Endothelial cell of umbilical vein (primary cell): ENCODE measurements at regions not wholly inside any gene's neighbourhood (a gene's known extent, or its start where the extent isn't known, plus 50 kb on each side); places are given as distances from the start of the nearest gene placed in this dataset.

ENCODE experiments used
- BruUV-seq: library from RNA; stranded (reverse); fragments of 400-500 nt; replicated peaks from 2 replicates; lab custom pipeline; 2021; lab: Mats Ljungman, UMichigan
- CTCF ChIA-PET: fragments of 300-600, 350-600 bp; sonication (Branson Sonifier 250); formaldehyde crosslinking; loops from one replicate; lab custom pipeline; 2021; ENCODE audit warnings: antibody characterized with exemption, inconsistent platforms; lab: Charles Lee
- POLR2A ChIA-PET: fragments of 300-600, 350-600 bp; sonication (Branson Sonifier 250); formaldehyde crosslinking; loops from one replicate; lab custom pipeline; 2021; ENCODE audit warnings: antibody characterized with exemption, inconsistent platforms; lab: Charles Lee
- DNase-seq: peaks from one replicate; pipeline ENCODE4 v3.0.0-alpha.2; 2011; ENCODE audit warnings: low read depth, low spot score
- FAIRE-seq: peaks from 2 replicates; lab custom pipeline; 2011; peaks lifted over from hg19 to GRCh38; lab: Jason Lieb, UNC
- H2AFZ ChIP-seq: 2 replicates; pipeline ENCODE4 v1.6.0; 2012; ENCODE audit warnings: low read depth, low read length, control low read depth, inconsistent platforms
- H3K27ac ChIP-seq: 2 replicates; pipeline ENCODE4 v1.5.1; 2011; ENCODE audit warnings: low read depth, mild to moderate bottlenecking, control low read depth, low read length, moderate library complexity; ENCODE audit not compliant: insufficient read depth
- H3K27me3 ChIP-seq, 2 experiments: 2 replicates each; pipeline versions ENCODE4 v1.6.0 to v1.6.1; 2011; ENCODE audit warnings: low read length in 2 of 2, mixed read lengths in 1 of 2; ENCODE audit not compliant: control insufficient read depth in 2 of 2, insufficient read depth in 2 of 2
- H3K36me3 ChIP-seq, 2 experiments: 2 replicates in 1 of 2; 3 replicates in 1 of 2; pipeline ENCODE4 v1.5.1; 2011; ENCODE audit warnings: low read length in 2 of 2, mild to moderate bottlenecking in 1 of 2, moderate library complexity in 1 of 2; ENCODE audit not compliant: control insufficient read depth in 2 of 2, insufficient read depth in 2 of 2; ENCODE audit errors: extremely low read depth in 1 of 2
- H3K4me1 ChIP-seq: 3 replicates; pipeline ENCODE4 v1.5.1; 2011; ENCODE audit warnings: mild to moderate bottlenecking, low read length; ENCODE audit not compliant: control insufficient read depth, insufficient read depth; ENCODE audit errors: extremely low read depth
- H3K4me2 ChIP-seq: 2 replicates; pipeline ENCODE4 v1.6.1; 2011; ENCODE audit warnings: low read length, control low read depth, mixed read lengths; ENCODE audit not compliant: insufficient read depth
- H3K4me3 ChIP-seq, 3 experiments: fragments of 200-600 bp in 1 of 3; sonication (generic), shearing (Covaris generic) in 1 of 3; replicated peaks in 1 of 3; 2 replicates each; pipeline ENCODE4 v1.5.1; 2011 to 2016; ENCODE audit warnings: control low read depth in 3 of 3, low read length in 3 of 3, mild to moderate bottlenecking in 2 of 3, inconsistent platforms in 1 of 3, low read depth in 1 of 3, moderate library complexity in 1 of 3; ENCODE audit not compliant: insufficient read depth in 1 of 3
- H3K79me2 ChIP-seq: 2 replicates; pipeline ENCODE4 v1.6.0; 2012; ENCODE audit warnings: low read length, inconsistent platforms; ENCODE audit not compliant: control insufficient read depth, insufficient read depth
- H3K9ac ChIP-seq: replicated peaks from 2 replicates; pipeline ENCODE3; 2011; ENCODE audit warnings: low read length, control low read depth; ENCODE audit not compliant: insufficient read depth; ENCODE audit errors: extremely low read depth
- H3K9me1 ChIP-seq: replicated peaks from 3 replicates; pipeline ENCODE4 v1.6.0; 2011; ENCODE audit warnings: mild to moderate bottlenecking, low read length; ENCODE audit not compliant: control insufficient read depth, insufficient read depth; ENCODE audit errors: extremely low read depth
- H3K9me3 ChIP-seq: replicated peaks from 2 replicates; pipeline ENCODE4 v1.5.1; 2012; ENCODE audit warnings: low read length, inconsistent platforms; ENCODE audit not compliant: control insufficient read depth, insufficient read depth
- H4K20me1 ChIP-seq: replicated peaks from 2 replicates; pipeline ENCODE3; 2011; ENCODE audit warnings: mild to moderate bottlenecking, low read length; ENCODE audit not compliant: control insufficient read depth, insufficient read depth; ENCODE audit errors: extremely low read depth
- CTCF ChIP-seq, 2 donors: IDR thresholded peaks; 1 replicate in 1 of 2; 2 replicates in 1 of 2; pipeline ENCODE4 v1.5.1; 2011; ENCODE audit warnings: low read length in 2 of 2, mild to moderate bottlenecking in 2 of 2, moderate library complexity in 2 of 2, control low read depth in 1 of 2, inconsistent platforms in 1 of 2, low read depth in 1 of 2; ENCODE audit not compliant: insufficient read depth in 1 of 2; ENCODE audit errors: extremely low read depth in 1 of 2
- EZH2 ChIP-seq: IDR thresholded peaks from 2 replicates; pipeline ENCODE4 v1.6.1; 2012; ENCODE audit warnings: borderline replicate concordance, low read depth, mild to moderate bottlenecking, moderate library complexity, low read length, inconsistent platforms; ENCODE audit not compliant: severe bottlenecking
- FOS ChIP-seq: IDR thresholded peaks from 2 replicates; pipeline ENCODE4 v1.6.1; 2011; ENCODE audit warnings: mild to moderate bottlenecking, low read length, moderate library complexity, borderline replicate concordance; ENCODE audit not compliant: insufficient read depth
- GATA2 ChIP-seq: IDR thresholded peaks from 2 replicates; pipeline ENCODE4 v1.7.0; 2011; ENCODE audit warnings: low read depth, mild to moderate bottlenecking, moderate library complexity, mixed read lengths, low read length; ENCODE audit not compliant: insufficient read length, insufficient read depth
- JUN ChIP-seq: IDR thresholded peaks from 2 replicates; pipeline ENCODE4 v1.6.1; 2011; ENCODE audit warnings: borderline replicate concordance, low read depth; ENCODE audit not compliant: insufficient read length, insufficient read depth
- MAX ChIP-seq: IDR thresholded peaks from 2 replicates; pipeline ENCODE4 v1.6.1; 2011; ENCODE audit not compliant: insufficient read depth, insufficient read length
- MYC ChIP-seq: IDR thresholded peaks from one replicate; pipeline ENCODE4 v1.6.1; 2011; ENCODE audit warnings: mild to moderate bottlenecking, low read depth, low read length
- POLR2A ChIP-seq: IDR thresholded peaks from 2 replicates; pipeline ENCODE4 v1.6.1; 2012; ENCODE audit warnings: low read depth, mild to moderate bottlenecking, control low read depth, low read length
- POLR2AphosphoS5 ChIP-seq: IDR thresholded peaks from 2 replicates; pipeline ENCODE4 v1.6.1; 2012; ENCODE audit warnings: low read depth, mild to moderate bottlenecking, control low read depth, low read length, moderate library complexity; ENCODE audit not compliant: insufficient read depth
- dilution Hi-C: fragments of 300-500 bp; cut with MboI; formaldehyde crosslinking; loops from one replicate; pipeline ENCODE4 v1.15.0; 2019; ENCODE audit warnings: low sequenced_read_pairs; ENCODE audit not compliant: extremely low pct_ligation_motif_present
- intact Hi-C: fragments of 100-400 bp; cut with micrococcal nuclease; formaldehyde crosslinking; loops from one replicate; pipeline ENCODE4 v1.10.0; 2022

- TF ChIP-seq CTCF (IDR thresholded peaks at IDR 0.05; ENCODE audit: extremely low read depth in 1 of 2, insufficient read depth in 1 of 2, low read depth in 1 of 2, low read length in 2 of 2), result no peak
- TF ChIP-seq MAX, result no peak
- TF ChIP-seq GATA2, result no peak
- no peak for TF ChIP-seq MYC
- no peak for TF ChIP-seq POLR2AphosphoS5
- no peak for TF ChIP-seq FOS
- no peak for TF ChIP-seq EZH2
- no peak for TF ChIP-seq JUN
- no peak for TF ChIP-seq POLR2A
- FAIRE-seq (no peak), DNase-seq (no peak)
- intact Hi-C loops (no loop called here), dilution Hi-C loops (no loop called here)
- H3K4me1 ChIP-seq, result no peaks in the 10 kb centered on the region
- no TSS peak for BruUV-seq
- H4K20me1 ChIP-seq, result no peaks in the 10 kb centered on the region
- no peaks in the 10 kb centered on the region for H3K79me2 ChIP-seq
- no peak overlapping the region for H2AFZ ChIP-seq
- H3K27me3 ChIP-seq, result no peaks in the 10 kb centered on the region
- POLR2A ChIA-PET, result no interaction called here
- peaks cover 2% of the 10 kb centered on the region for H3K9me3 ChIP-seq
- H3K27ac ChIP-seq, result no peak overlapping the region
- no peak overlapping the region for H3K4me3 ChIP-seq
- no peak overlapping the region for H3K4me2 ChIP-seq
- CTCF ChIA-PET, result interaction anchor here (0.6 kb wide), 1 partner anchor 198 kb away, joined by 3 read pairs; no protein-coding TSS in a partner anchor
- no peak overlapping the region for H3K9ac ChIP-seq
- H3K9me1 ChIP-seq, result no peaks in the 10 kb centered on the region
- no peaks in the 10 kb centered on the region for H3K36me3 ChIP-seq
Measured at GRCh38 chr4:163663454-163664225, 169.2 kb downstream of the TMA16 start.
